HEK293T (cell line): ENCODE measurements at regions not wholly inside any gene's neighbourhood (a gene's known extent, or its start where the extent isn't known, plus 50 kb on each side); places are given as distances from the start of the nearest gene placed in this dataset.

ENCODE experiments used
- BHLHE40 ChIP-seq: fragments of 450-650 bp; IDR thresholded peaks from 2 replicates; pipeline ENCODE4 v1.6.1; 2016; ENCODE audit warnings: mild to moderate bottlenecking, moderate library complexity, borderline replicate concordance
- CTBP1 ChIP-seq: fragments of 450-650 bp; IDR thresholded peaks from 2 replicates; pipeline ENCODE4 v1.6.1; 2016; ENCODE audit warnings: borderline replicate concordance
- FOXA1 ChIP-seq: fragments of 450-650 bp; IDR thresholded peaks from 2 replicates; pipeline ENCODE4 v1.6.1; 2016; ENCODE audit warnings: mild to moderate bottlenecking
- HDGF ChIP-seq: fragments of 450-650 bp; IDR thresholded peaks from 2 replicates; pipeline ENCODE4 v1.6.1; 2017; ENCODE audit warnings: antibody characterized with exemption, borderline replicate concordance
- L3MBTL2 ChIP-seq: fragments of 450-650 bp; conservative IDR thresholded peaks from 2 replicates; pipeline ENCODE4 v1.6.1; 2016; ENCODE audit warnings: mild to moderate bottlenecking
- PKNOX1 ChIP-seq: fragments of 450-650 bp; IDR thresholded peaks from 2 replicates; pipeline ENCODE4 v1.6.1; 2016
- SP1 ChIP-seq: fragments of 450-650 bp; IDR thresholded peaks from 2 replicates; pipeline ENCODE4 v1.6.1; 2017
- SUZ12 ChIP-seq: fragments of 450-650 bp; IDR thresholded peaks from 2 replicates; pipeline ENCODE4 v1.6.1; 2016; ENCODE audit warnings: mild to moderate bottlenecking
- TARDBP ChIP-seq: fragments of 450-650 bp; IDR thresholded peaks from 2 replicates; pipeline ENCODE4 v1.6.1; 2016
- ZNF384 ChIP-seq: fragments of 450-650 bp; IDR thresholded peaks from 2 replicates; pipeline ENCODE4 v1.6.1; 2016

DNA sequence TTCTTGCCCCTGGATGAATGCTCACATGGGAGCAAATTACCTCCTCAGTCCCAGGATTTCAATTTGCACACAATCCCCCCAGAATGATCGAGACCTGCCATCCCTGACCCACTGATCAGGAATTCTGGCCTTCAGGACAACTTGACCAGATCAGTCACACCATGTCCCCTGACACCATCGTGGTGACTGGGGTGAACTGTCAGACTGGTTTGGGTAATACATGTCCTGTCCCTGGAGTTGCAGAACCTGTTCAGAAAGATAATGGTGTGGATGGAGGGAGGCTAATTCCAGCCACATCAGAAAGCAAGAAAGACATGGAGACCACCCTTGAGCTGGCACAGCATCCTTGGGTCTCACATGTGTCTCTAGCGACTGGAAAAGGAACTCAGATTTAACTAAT is 57.9 kb upstream of the TOP3B start:
- TF ChIP-seq ZNF384 = no peak
- TF ChIP-seq PKNOX1 = no peak
- no peak for TF ChIP-seq BHLHE40
- no peak for TF ChIP-seq L3MBTL2
- TF ChIP-seq FOXA1 = no peak
- no peak for TF ChIP-seq SP1
- TF ChIP-seq SUZ12 = no peak
- TF ChIP-seq CTBP1 = no peak
- no peak for TF ChIP-seq HDGF
- no peak for TF ChIP-seq TARDBP
